NCI-H1048 (cell line): ENCODE measurements at regions not wholly inside any gene's neighbourhood (a gene's known extent, or its start where the extent isn't known, plus 50 kb on each side); places are given as distances from the start of the nearest gene placed in this dataset.

Experiments
- DNase-seq: peaks from one replicate; lab custom pipeline; 2025; lab: John Stamatoyannopoulos, UW

DNA sequence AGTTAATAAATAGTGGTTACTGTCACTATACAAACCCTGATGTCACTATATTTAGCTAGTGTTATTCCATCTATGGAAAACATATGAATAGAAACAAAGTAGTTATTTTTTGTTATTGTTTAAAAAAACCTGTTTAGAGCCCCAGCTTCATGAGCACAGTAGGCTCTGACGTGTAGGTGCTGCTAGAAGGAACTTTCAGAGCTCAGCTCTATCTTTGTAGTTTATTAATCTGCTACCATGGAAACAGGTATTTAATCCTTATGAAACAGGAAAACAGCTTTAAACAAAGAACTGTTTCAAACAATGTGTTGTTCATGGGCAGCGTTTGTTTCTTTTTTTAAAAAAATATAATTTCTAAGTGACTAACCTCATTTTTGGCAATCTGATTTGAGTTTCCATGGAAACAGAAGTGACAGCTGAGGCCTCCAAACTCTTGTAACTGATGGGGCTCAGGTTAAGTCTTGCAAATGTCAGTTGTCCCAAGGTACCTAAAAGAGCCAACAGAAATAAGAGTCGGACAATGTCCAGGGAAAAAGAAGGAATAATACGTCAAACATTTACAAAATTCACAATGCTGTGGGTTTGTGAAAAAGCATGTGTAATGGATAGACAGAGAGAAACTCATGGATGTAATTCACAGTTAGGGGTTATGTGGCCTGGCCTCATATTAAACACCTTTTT, 162.0 kb upstream of the C21orf91 start:
- DNase-seq: no peak

DNA sequence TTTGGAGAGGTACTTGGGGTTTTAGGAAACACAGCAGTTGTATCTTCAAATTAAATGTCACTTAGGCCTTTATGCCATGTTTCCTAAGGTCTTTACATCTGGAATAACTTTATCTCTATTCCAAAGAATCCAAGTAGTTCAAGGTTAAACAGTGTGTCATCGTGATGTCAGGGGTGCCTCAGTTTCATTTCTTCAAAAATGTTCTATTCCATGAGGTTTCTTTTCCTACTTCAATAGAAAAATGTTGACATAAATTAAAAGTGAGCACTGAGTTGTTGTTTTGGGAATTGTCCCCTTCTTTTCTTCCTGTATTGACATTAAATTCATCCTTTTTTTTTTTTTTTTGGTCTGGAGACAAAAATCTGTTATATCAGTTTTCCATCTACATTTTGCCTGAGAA, 160.6 kb upstream of the C21orf91 start:
- DNase-seq: no peak

- no peak for DNase-seq
Measured at GRCh38 chr21:17978895-17979294, 159.7 kb upstream of the C21orf91 start.

DNA sequence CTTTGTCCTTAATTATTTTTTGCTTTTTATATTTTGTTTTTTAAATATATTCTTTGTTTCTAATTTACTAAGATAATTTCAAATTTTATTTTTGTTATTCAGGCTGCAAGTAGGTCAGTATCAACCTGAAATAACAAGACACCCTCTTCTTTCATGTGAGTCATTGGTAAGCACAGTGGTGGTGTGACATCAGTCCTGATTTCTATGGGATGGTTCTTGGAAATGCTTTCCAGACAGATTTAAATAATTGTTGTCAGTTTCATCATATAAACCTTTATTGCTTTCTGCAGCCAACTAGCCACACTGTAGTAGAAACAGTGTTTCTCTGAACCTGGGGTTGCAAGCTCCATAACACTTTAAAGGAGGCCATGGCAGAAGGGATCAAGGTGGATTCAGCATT, 157.5 kb upstream of the C21orf91 start:
- no peak for DNase-seq

- DNase-seq: no peak
Measured at GRCh38 chr21:17976139-17976538, 157.0 kb upstream of the C21orf91 start.

DNA sequence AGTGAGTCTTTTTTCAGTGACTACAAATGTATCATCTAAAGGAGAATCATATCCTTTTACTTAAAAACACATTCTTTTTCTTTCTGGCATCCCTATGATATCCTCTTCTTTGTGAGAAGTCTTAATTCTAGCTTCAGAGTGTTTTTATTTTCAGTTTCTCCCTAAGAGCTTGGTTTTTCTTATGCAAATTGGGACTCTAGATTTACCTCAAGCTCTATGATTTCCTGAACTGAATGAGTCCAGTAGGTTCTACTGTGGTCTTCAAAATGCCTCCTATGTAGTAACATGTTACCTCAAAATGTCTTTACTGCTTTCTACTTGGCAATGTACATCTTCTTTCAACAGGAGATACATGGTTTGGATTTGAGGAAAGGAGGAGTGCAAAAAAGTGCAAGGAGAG, 148.2 kb upstream of the C21orf91 start:
- DNase-seq: no peak

DNA sequence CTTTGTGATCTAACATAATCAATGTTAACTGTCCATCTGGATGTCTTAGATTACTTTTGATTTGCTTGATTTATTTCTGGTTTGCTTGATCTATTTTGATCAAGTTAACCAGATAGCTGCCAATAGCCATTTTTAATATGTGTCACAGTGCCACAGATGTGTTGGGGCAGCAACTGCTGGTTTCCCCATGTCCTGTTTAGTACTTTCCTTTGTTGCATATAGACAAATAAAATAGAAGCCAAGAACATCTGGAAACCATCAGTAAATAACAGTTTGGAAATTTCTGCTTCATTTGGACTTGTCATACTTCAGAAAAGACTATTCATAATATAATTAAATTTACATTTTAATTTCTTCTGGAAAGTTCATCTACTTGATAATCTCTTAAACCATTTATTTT, 145.6 kb upstream of the C21orf91 start:
- DNase-seq: no peak

GRCh38 chr21:17964199-17964598, 145.0 kb upstream of the C21orf91 start:
- no peak for DNase-seq

DNA sequence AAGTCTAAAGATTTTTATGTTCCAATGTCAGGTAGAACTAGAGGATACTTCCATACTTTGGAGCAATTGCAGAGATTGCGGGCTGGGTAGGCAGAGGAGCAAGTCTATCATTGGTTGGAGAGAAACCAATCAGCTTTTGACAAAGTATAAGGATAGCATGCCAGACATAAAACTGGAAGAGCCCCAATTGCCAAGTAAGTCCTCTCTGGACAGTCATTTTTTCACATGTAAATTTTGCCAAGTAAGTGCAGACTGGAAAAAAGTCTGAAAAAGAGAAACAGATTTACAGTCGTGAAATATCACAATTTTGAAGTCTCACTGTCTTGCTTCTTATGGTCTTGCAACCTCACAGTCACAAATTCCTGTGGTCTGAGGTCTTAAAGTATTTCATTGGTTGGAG, 131.4 kb upstream of the C21orf91 start:
- DNase-seq: no peak

DNA sequence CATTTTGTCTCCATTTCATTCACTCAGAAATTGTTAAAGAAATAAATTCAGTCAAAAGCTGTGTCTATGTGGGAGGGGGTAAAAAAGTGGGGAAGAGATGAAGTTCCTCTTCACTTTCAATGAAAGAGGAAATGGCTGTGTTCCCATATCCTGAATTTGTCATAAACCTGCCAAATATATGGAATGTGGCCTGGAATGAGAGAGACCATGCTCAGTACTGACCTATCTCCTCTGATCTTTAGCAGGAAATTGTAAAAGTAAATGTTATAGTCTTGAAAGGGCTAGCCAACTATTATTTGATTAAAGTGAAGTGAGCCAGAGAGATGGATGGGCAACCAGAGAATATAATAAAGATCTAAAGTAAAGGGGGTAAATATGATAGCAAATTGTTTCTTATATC, 130.3 kb upstream of the C21orf91 start:
- no peak for DNase-seq

GRCh38 chr21:17947531-17947930, 128.4 kb upstream of the C21orf91 start:
- no peak for DNase-seq

DNA sequence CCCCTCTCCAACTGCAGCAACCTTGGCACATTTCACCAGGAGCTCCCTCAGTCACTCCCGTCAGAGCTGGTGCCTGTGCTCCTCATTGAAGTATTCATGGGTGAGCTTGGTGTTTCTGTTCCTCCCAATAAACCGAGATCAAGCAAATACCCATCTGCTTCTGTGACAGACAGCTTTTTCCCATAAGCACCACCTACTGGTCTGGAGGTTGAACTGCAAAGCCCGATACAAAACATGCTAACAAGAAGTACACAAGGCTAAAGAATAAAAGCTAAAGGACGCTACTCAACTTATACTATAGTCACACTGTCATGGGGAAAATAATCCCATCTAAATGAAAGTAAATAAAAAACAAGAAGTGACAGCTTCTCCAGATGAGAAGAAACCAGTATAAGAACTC, 111.9 kb upstream of the C21orf91 start:
- DNase-seq: peak; percentile 18

GRCh38 chr21:17930093-17930492, 110.9 kb upstream of the C21orf91 start:
- no peak for DNase-seq

DNA sequence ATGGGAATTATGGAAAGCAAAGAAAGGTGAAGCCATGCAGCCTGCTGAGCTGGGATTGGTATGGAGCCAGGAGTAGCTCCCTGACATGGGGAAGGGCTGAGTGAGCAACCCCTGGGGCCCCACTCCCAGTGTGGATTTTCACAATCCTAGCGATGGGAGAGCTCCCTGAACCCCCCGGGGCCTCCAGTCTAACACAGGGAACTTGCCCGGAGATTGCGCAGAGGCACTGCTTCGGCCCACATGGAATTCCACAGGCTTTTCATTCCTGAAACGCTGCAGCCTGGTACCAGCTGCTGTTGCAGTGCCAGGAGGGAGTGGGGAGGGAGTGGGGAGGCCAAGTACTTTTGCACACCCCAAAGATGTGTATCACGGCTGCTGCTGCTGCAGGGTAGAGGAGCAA, 110.4 kb upstream of the C21orf91 start:
- DNase-seq: no peak

DNA sequence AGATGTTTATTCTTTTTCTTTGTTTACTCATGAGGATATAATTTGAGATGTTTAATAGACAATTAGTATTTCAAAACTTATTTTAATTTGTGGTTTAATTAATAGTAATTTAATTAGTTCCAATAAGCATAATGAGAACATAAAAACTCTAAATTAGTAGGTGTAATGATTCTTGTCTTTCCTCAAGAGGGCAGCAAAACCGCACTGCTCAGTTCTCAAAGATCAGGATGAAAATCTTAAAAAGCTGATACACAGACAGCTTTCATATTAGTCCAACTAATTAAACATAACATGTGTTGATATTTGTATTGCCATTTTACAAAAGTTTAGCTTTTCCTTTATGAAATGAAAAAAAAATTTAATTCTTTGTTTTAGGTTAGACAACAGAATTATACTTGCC, 106.7 kb upstream of the C21orf91 start:
- DNase-seq: no peak

DNA sequence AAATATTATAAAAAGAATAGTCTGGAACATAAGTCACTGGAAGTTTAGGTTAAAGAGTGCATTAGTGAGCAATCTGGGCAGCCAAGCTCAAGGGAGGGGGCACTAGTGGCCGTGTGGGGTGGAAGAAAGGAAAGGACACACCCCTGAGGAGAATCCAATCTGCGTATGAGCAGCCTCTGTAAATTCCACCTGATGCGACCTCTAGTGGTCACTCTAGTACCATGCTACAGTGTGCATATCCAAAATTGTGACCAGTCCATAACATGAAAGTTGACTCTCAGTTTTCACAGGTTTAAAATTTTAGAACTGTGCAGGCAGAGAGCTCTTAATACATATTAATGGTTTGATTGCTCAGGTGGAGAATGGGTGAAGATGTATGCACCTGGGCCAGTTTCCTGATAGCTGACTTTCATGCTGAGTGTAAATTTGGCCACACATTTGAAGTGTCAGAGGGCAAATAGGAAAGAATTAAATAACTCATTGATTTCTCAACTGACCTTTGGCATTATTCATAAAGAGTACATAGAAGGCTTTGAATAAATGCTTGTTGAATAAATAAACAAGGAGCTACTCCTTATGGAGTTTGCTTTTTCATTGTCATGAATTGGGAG, 105.9 kb upstream of the C21orf91 start:
- DNase-seq: no peak

DNA sequence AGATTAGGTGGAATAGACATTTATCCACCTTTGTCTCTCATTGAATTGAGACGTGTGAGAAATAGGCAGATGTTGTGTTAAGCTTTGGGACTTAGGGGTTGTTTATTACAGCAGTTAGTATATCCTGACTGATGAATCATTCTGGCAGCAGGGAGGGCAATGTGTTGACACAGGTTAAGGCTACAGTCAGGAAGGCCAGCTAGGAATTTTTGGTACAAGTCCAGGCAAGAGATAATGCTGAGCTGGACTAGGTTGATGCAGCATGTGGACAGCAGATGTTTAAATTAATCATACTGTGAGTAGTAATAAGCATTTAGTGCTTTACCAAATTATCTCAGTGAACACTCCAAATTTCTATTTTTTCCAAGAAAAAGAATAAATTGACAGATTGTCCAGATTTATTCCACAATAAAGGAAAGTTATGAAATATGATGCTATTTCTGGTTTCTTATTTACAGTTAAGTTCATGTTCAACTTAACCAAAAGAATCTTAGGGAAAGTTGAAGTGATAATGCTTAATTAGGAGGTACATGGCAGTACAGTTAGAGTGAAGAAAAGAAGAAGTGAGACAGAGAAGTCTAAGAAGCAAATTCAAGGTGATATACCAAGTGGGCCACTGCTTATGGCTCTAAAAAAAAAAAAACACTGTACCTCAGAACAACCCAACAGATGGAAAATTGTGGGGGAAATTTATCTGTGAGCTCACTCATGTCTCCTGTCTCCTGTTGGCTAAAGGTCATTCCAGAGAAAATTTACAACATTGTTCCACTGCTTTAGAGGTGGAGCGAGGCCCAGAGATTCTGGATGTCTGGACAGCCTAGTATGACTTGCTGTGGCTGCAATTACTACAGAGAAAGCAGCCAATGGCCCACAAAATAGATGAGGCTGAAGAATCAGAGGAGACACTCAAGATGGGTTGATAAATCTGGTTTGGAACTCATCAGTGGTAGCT, 102.7 kb upstream of the C21orf91 start:
- DNase-seq: no peak

DNA sequence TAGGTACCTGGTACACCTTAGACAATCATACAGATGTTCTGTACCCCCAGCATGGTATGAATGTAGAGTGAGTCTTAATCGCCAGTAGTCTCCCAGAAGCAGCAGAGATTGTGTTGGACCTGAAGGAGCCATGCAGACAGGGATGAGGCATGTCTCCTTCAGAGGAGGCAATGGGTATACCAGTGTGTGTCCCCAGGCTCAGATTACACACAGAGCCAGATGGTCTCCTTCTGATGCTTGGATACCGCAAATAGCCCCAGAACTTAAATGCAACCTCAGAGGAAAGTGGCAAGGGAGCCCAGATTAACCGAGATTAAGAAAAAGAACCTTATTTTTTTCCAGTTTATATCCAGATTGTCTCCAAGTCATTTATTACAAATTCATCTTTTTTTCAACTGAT, 96.8 kb upstream of the C21orf91 start:
- no peak for DNase-seq

DNA sequence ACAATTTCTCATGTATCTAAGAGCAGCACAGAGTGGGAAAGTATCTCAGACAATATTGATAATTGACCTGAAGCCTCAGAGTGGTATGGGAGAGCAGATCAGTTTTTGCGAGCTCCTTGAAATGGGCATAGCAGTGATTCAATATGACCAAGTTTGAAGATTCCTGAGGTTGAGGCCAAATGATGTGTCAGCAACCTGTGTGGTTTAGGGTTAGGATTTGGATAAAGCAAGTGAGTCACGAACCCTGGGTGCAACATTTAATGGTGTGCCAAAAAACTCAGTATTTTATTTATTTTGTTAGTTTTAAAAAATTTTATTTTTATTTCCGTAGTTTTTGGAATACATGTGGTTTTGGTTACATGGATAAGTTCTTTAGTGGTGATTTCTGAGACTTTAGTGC, 92.5 kb upstream of the C21orf91 start:
- DNase-seq: no peak

GRCh38 chr21:17903929-17904639, 84.9 kb upstream of the C21orf91 start:
- no peak for DNase-seq

GRCh38 chr21:17903029-17903806, 84.1 kb upstream of the C21orf91 start:
- no peak for DNase-seq
